Choroid plexus epithelial cell (primary cell): ENCODE measurements at regions not wholly inside any gene's neighbourhood (a gene's known extent, or its start where the extent isn't known, plus 50 kb on each side); places are given as distances from the start of the nearest gene placed in this dataset.
A peak's percentile ranks its signal among the peaks of the same experiment; 100 is the strongest.

Source experiments
- DNase-seq: peaks from one replicate; pipeline ENCODE4 v3.0.0-alpha.2; 2010; ENCODE audit warnings: low read depth
- H3K4me3 ChIP-seq: 2 replicates; pipeline ENCODE4 v1.5.1; 2011; ENCODE audit warnings: low read depth, mild to moderate bottlenecking, control low read depth, low read length, moderate library complexity
- CTCF ChIP-seq: conservative IDR thresholded peaks from 2 replicates; pipeline ENCODE4 v1.5.1; 2011; ENCODE audit warnings: low read depth, mild to moderate bottlenecking, control low read depth, inconsistent platforms, low read length, moderate library complexity

GRCh38 chr14:87149583-87150354, 843.2 kb downstream of the GALC start:
- H3K4me3 ChIP-seq = no peak overlapping the region
- no peak for TF ChIP-seq CTCF
- peak; percentile 1 for DNase-seq

DNA sequence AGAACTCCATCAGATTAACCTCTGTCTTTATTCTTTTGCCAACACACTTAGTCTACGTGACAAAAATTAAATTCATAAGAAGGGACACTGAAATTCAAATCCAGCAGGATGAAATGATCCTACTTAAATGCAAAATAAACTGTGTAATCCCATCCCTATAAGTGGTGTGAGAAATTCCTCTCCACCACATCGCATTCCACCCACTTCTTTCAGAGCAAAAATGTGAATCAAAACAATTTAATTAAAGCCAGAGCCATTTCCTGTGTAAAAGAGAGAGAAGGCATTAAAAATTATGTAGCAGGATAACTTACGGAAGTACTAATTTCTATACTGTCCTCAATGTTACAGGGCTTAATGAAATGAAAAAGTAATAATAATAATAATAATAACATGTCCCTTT, 844.3 kb downstream of the GALC start:
- no peak for TF ChIP-seq CTCF
- H3K4me3 ChIP-seq = no peak overlapping the region
- DNase-seq = no peak

GRCh38 chr14:87142551-87143211, 850.3 kb downstream of the GALC start:
- H3K4me3 ChIP-seq = no peak overlapping the region
- DNase-seq = no peak
- no peak for TF ChIP-seq CTCF

- no peak for TF ChIP-seq CTCF
- no peak for DNase-seq
- H3K4me3 ChIP-seq = no peak overlapping the region
Measured at GRCh38 chr14:87141801-87142200, 851.2 kb downstream of the GALC start.

DNA sequence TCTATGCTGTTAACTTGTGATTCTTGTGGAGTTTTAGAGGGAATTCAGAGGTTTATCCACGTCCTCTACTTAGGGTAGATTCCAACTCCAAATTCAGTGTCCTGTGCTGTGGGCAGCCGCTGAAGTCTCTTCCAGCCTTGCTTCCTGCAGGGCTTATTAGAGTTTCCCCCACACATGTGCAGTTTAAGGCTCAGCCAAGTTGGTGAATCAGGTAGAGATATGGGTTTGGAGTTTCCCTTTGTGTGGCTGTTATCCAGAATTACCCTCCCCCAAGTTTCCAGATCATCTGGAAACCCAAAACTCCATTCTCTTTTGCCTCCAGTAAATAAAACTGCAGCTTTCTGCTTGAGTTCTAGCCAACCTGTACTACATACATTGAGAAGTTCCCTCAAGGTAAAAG, 853.7 kb downstream of the GALC start:
- no peak overlapping the region for H3K4me3 ChIP-seq
- no peak for TF ChIP-seq CTCF
- DNase-seq = no peak

DNA sequence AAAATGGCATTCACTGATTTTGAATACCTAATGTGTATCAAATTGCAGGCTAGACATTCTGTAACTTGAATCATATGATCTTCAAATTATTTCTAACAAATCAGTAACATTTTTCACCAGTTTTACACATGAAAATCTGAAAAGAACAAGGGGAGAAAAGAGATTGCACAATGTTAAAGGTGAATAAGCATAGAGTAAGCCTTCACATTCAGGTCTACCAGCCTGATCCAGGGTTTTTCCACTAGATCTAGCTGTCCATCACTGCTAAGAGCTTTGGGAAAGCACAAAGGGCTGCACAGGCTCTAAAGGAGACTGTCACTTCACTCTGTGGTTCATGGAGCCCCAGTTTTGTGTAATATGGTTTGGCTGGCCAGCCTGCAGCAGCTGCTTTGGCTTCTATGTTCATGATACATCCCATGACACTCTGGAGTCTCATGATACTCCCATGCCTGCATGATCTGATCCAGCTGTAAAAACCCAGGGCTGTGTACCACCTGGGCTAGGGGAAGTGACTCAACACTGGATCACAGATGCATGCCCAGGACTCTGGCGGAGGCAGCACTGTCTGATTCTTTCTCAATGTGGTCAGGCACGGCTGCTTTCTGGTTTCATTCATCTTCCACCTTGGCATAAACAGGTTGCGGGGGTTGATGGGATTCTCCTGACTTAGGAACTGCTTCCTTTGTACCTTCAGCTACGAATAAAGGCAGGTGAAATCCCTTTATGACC, 859.7 kb downstream of the GALC start:
- no peak for TF ChIP-seq CTCF
- no peak overlapping the region for H3K4me3 ChIP-seq
- DNase-seq = no peak
